Activated T-cell treated with anti-CD3 and anti-CD28 coated beads, Interleukin-2, amount 50 U/mL, for 1 hour (primary cell): ENCODE measurements at regions not wholly inside any gene's neighbourhood (a gene's known extent, or its start where the extent isn't known, plus 50 kb on each side); places are given as distances from the start of the nearest gene placed in this dataset.

Source experiments
- DNase-seq: peaks from one replicate; pipeline ENCODE4 v3.0.0-alpha.2; 2020

GRCh38 chr2:15049096-15049993, 416.8 kb downstream of the LRATD1 start:
- no peak for DNase-seq

- DNase-seq = no peak
These were observed 418.0 kb downstream of the LRATD1 start for GRCh38 chr2:15050483-15050882.

- no peak for DNase-seq
These were observed 421.0 kb downstream of the LRATD1 start for GRCh38 chr2:15053542-15053941.

DNA sequence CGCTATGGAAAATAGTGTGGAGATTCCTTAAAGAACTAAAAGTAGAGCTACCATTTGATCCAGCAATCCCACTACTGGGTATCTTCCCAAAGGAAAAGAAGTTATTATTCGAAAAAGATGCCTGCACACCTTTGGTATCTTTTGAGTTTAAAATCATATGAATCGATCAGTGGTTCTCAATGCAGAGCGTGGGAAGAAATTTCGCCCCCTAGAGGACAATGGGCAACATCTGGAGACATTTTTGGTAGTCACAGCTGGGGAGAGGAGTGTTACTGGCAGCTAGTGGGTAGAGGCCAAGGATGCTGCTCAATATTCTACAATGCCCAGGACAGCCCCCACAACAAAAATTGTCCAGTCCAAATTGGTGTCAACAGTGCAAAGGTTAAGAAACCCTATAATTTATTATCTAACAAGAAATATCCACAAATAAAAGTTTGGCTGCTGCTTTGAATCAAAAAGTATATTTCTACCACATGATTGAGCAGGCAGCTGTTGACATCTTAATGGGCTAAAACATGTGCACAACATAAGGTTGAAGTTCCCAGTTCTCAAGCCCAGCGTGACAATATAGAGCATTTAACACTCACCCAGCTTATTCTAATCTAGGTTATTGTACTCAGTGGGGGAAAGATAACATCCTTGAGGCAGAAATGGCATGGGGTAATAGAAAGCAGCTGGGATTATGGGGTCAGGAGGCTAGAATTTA, 425.7 kb downstream of the LRATD1 start:
- no peak for DNase-seq

GRCh38 chr2:15058721-15059157, 426.2 kb downstream of the LRATD1 start:
- DNase-seq = no peak

- DNase-seq = no peak
These were observed 427.5 kb downstream of the LRATD1 start for GRCh38 chr2:15059870-15060512.

- no peak for DNase-seq
These were observed 428.8 kb downstream of the LRATD1 start for GRCh38 chr2:15061268-15061667.

GRCh38 chr2:15066138-15066537, 433.6 kb downstream of the LRATD1 start:
- no peak for DNase-seq

DNA sequence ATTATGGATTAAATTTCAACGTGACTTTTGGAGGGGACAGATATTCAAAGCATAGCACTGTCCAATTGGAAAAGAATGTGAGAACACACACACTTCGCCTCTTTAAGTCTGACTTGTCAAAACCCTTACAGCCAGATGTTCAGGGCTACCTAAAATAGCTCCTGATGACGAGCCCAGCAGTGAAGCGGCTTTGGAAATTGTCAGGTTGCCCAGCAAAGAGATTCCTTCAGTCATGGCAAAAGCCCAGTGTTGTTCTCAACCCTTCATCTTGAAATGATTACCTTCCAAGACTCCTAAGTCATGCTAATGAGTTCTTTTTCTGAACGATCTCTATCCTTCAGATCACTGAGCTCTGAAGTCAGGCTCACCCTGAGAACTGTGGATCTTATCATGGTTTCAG, 436.6 kb downstream of the LRATD1 start:
- no peak for DNase-seq

DNA sequence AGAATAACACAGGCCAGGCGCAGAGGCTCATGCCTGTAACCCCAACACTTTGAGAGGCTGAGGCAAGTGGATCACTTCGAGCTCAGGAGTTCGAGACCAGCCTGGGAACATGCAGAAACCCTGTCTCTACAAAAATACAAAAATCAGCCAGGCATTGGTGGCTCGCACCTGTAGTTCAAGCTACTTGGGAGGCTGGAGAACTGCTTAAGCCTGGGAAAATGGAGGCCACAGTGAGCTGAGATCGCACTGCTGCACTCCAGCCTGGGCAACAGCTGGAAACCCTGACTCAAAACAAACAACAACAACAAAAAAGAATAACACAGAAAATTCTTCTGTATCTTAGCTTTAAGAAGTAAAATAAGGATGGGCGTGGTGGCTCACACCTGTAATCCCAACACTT, 440.3 kb downstream of the LRATD1 start:
- no peak for DNase-seq

DNA sequence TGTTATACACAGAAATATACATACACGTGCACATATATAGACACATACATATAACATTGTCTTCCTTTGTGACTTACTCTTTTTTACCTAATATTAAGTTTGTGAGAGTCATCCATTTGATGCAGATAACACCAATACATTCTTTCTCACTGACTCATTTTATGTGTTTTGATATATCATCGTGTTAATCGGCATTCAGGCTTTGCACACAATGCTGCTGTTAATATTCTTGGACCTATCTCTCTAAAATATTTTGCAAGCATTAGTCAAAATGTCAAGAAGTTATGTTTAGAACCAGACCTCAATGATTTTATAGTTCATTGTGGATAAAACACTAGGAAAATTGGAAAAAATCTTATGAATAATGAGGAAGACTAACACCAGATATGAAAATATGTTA, 441.1 kb downstream of the LRATD1 start:
- DNase-seq = no peak

DNA sequence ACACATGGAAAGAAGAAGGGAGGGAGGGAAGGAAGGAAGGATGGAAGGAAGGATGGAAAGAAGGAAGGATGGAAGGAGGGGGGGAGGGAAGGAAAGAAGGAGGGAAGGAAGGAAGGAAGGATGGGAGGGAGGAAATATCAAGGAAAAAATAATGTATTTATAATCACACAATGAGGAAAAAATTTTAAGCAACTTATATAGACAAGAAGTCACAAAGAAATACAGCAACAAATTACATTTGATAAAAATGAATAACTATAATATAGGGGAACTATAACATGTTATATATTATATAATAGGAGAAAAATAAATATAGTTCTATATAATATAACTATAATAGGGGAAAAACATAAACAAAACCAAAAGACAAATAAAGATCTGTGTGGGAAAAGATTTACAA, 441.8 kb downstream of the LRATD1 start:
- DNase-seq = no peak

DNA sequence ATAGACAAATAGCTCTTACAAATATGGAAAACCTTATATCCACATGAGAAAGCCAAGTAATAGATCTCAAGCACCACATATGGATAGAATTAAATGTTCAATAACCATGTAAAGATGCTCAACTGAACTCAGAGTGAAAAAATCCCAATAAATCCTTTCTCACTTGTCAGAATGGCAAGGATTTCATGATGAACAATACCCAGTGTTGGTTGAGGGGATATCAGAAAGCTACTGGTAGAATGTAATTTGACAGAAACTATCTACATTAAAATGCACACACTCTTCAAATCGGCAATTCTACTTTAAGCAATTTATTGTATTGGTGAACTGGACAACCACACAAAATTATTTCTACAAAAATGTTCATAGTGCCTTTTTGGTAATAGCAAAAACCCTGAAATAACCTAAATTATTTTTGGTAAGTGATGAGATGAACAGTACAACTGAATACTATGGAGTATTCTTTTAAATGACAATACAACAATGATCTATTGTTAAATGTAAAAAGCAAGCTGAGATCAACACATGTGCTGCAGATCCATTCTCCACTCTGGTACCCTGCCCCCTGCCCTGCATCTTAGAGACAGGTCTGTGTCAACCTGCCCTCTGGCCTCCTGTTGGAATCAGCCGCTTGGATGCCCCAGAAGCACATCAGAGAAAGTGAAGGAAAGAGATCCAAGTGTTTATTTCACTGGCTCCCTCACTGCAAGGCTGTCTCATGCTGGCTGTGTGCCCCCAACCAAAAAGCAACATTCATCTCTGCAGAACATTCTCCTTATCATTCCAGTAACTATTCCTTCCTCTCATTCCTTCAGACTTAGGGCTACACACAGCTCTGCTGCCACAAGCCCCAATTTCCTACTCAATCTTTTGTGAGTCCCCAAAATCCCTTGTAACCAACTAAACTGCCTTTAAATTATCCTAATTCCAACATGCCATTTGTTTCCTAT, 442.5 kb downstream of the LRATD1 start:
- DNase-seq = no peak

- DNase-seq = no peak
These were observed 444.2 kb downstream of the LRATD1 start for GRCh38 chr2:15076668-15077067.

- no peak for DNase-seq
These were observed 448.8 kb downstream of the LRATD1 start for GRCh38 chr2:15081356-15081755.

- no peak for DNase-seq
These were observed 449.9 kb downstream of the LRATD1 start for GRCh38 chr2:15082105-15083058.

- no peak for DNase-seq
These were observed 452.4 kb downstream of the LRATD1 start for GRCh38 chr2:15084826-15085489.

DNA sequence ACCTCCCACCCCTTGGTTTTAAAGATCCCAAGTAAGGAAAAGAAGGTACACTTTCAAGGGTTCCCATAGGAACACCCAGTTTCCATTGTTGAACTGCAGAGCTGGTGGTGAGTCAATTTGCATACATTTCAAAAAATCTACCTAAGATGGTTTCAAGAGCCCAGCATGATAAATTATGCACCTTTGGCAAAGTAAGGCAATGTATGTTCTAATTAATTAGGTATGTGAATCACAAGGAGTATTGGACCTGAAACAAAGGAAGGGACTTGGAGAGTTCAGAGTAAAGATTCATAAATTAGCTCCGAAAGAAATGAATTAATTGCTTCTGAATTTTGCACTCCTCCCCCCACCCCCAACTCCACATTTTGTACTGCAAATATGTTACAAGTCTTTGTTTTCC, 459.7 kb downstream of the LRATD1 start:
- DNase-seq = no peak

DNA sequence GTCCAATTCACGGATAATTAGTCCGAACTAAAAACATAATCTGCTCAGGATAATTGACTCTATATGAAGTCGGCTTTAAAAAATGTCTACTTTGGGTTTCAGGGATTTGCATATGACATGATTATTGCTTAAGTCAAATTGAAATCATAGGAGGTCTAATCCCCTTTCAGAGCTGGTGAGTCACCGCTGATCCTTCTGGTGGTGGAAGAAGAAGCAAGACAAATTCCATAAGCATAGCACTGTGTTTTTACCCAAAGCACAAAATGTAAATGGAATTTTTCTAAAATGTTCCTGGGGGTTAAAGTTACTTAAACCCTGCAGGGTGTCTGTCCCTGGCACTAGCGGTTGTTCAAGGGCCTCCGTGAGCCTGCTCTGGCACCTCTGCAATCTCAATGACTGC, 460.2 kb downstream of the LRATD1 start:
- no peak for DNase-seq

DNA sequence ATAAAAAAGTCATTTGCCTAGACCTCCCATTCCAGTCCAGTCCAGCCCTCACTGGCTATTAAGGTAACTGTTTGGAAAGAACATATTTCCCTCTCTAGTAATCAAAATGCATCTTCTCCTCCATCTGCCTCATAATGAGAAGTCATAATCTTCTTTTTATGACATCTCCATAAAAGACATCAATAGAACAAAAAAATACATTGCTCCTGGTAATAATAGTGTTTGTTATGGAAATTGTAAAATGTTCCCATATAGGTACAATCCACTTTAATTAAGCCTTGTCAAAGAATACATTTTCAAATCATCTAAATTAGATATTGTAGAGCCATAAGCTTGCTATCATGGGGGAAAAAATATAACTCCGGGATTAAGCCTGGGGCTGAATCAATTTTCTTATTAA, 461.6 kb downstream of the LRATD1 start:
- DNase-seq = no peak

- DNase-seq = no peak
These were observed 464.3 kb downstream of the NBAS start for GRCh38 chr2:15096873-15097272.
